ENCODE measurements at regions not wholly inside any gene's neighbourhood (a gene's known extent, or its start where the extent isn't known, plus 50 kb on each side); places are given as distances from the start of the nearest gene placed in this dataset.

DNA sequence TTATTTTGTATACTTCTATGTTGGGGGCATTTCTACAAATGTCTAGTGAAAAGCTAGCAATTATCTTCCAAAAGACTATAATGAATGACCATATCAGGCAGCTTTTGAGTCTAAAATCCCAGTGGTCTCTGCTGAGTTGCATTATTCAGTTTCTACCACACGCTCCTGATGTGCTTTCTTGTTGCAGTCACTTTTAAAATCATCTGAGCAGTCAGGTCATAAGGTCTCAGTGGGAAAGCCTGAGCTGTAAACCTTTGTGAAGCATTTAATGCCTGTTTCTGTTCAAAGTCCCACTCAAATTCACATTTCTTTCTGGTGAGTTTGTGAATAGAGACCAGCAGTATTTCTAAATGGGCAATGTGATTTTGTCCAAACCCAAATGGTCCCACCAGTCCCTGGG, 1681.5 kb downstream of the HACE1 start:
- no peaks in the 10 kb centered on the region for H3K79me2 ChIP-seq (ENCODE audit: control insufficient read depth, insufficient read depth, low read length)
- H3K9me1 ChIP-seq (replicated peaks; ENCODE audit: control insufficient read depth, extremely low read depth, insufficient read depth, low read length), result no peaks in the 10 kb centered on the region
- intact Hi-C loops (cut with micrococcal nuclease), result no loop called here
- no peaks in the 10 kb centered on the region for H4K20me1 ChIP-seq (replicated peaks; ENCODE audit: control insufficient read depth, extremely low read depth, insufficient read depth, low read length)
- TF ChIP-seq MAX (IDR thresholded peaks at IDR 0.05; ENCODE audit: insufficient read depth, insufficient read length) (no peak), MYC (IDR thresholded peaks at IDR 0.05; ENCODE audit: low read depth, low read length) (no peak), FOS (IDR thresholded peaks at IDR 0.05; ENCODE audit: borderline replicate concordance, insufficient read depth, low read length) (no peak), POLR2AphosphoS5 (IDR thresholded peaks at IDR 0.05; ENCODE audit: insufficient read depth, low read depth, low read length) (no peak), POLR2A (IDR thresholded peaks at IDR 0.05; ENCODE audit: low read depth, low read length) (no peak), GATA2 (IDR thresholded peaks at IDR 0.05; ENCODE audit: insufficient read depth, insufficient read length, low read depth, low read length) (no peak), EZH2 (IDR thresholded peaks at IDR 0.05; ENCODE audit: borderline replicate concordance, low read depth, low read length, severe bottlenecking) (no peak), JUN (IDR thresholded peaks at IDR 0.05; ENCODE audit: borderline replicate concordance, insufficient read depth, insufficient read length, low read depth) (no peak)
- TF ChIP-seq, protein P1, sequence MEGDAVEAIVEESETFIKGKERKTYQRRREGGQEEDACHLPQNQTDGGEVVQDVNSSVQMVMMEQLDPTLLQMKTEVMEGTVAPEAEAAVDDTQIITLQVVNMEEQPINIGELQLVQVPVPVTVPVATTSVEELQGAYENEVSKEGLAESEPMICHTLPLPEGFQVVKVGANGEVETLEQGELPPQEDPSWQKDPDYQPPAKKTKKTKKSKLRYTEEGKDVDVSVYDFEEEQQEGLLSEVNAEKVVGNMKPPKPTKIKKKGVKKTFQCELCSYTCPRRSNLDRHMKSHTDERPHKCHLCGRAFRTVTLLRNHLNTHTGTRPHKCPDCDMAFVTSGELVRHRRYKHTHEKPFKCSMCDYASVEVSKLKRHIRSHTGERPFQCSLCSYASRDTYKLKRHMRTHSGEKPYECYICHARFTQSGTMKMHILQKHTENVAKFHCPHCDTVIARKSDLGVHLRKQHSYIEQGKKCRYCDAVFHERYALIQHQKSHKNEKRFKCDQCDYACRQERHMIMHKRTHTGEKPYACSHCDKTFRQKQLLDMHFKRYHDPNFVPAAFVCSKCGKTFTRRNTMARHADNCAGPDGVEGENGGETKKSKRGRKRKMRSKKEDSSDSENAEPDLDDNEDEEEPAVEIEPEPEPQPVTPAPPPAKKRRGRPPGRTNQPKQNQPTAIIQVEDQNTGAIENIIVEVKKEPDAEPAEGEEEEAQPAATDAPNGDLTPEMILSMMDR (IDR thresholded peaks at IDR 0.05; ENCODE audit: extremely low read depth in 1 of 2, insufficient read depth in 1 of 2, low read depth in 1 of 2, low read length in 2 of 2), result no peak
- no TSS peak for BruUV-seq (replicated peaks)
- no peak overlapping the region for H2AFZ ChIP-seq (ENCODE audit: low read depth, low read length)
- H3K27ac ChIP-seq (ENCODE audit: insufficient read depth, low read depth, low read length), result no peak overlapping the region
- H3K9ac ChIP-seq (replicated peaks; ENCODE audit: extremely low read depth, insufficient read depth, low read length), result no peak overlapping the region
- H3K36me3 ChIP-seq (ENCODE audit: control insufficient read depth in 2 of 2, extremely low read depth in 1 of 2, insufficient read depth in 2 of 2, low read length in 2 of 2), result no peaks in the 10 kb centered on the region
- no peak overlapping the region for H3K4me2 ChIP-seq (ENCODE audit: insufficient read depth, low read length)
- H3K27me3 ChIP-seq (ENCODE audit: control insufficient read depth in 2 of 2, insufficient read depth in 2 of 2, low read length in 2 of 2), result no peaks in the 10 kb centered on the region
- FAIRE-seq (no peak), DNase-seq (ENCODE audit: low read depth, low spot score) (no peak)
- ChIA-PET CTCF (no interaction called here), POLR2A (no interaction called here)
- dilution Hi-C loops (cut with MboI; ENCODE audit: extremely low pct_ligation_motif_present, low sequenced_read_pairs), result no loop called here
- H3K4me1 ChIP-seq (ENCODE audit: control insufficient read depth, extremely low read depth, insufficient read depth, low read length), result no peaks in the 10 kb centered on the region
- no peak overlapping the region for H3K4me3 ChIP-seq (replicated peaks in 1 of 3; ENCODE audit: insufficient read depth in 1 of 3, low read depth in 1 of 3, low read length in 3 of 3)
- H3K9me3 ChIP-seq (replicated peaks; ENCODE audit: control insufficient read depth, insufficient read depth, low read length), result no peaks in the 10 kb centered on the region

Measured in endothelial cell of umbilical vein (primary cell).